ENCODE measurements at regions not wholly inside any gene's neighbourhood (a gene's known extent, or its start where the extent isn't known, plus 50 kb on each side); places are given as distances from the start of the nearest gene placed in this dataset.
"Not testable (repeated sequence)": the region's sequence is repeated elsewhere in the genome, so short reads cannot be mapped to it uniquely, and the experiment has no call there.

DNA sequence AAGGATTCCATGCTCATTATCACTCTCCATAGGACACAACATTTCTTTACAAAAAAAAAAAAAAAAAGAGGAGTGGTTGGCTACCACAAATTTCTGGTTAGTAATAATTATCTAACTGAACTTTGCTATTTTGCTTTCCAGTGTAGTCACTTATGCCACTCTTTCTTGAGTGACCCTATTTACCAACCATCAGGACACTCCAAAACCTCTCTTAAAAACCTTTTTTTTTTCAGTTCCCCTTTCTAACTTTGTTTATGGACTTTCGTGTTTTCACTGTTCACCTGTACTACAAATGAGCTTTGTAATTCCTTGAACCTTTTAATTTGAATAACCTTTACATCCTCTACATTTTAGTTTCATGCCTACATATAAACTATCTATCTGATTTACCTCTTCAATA, 686.5 kb upstream of the PCDH9 start:
- no peaks in the 10 kb centered on the region for H3K36me3 ChIP-seq
- H3K27ac ChIP-seq = no peak overlapping the region
- ATAC-seq (no peak), DNase-seq (no peak)
- no peaks in the 10 kb centered on the region for H3K4me1 ChIP-seq
- intact Hi-C loops (cut with DNase I) = no loop called here
- TF ChIP-seq, protein P1, sequence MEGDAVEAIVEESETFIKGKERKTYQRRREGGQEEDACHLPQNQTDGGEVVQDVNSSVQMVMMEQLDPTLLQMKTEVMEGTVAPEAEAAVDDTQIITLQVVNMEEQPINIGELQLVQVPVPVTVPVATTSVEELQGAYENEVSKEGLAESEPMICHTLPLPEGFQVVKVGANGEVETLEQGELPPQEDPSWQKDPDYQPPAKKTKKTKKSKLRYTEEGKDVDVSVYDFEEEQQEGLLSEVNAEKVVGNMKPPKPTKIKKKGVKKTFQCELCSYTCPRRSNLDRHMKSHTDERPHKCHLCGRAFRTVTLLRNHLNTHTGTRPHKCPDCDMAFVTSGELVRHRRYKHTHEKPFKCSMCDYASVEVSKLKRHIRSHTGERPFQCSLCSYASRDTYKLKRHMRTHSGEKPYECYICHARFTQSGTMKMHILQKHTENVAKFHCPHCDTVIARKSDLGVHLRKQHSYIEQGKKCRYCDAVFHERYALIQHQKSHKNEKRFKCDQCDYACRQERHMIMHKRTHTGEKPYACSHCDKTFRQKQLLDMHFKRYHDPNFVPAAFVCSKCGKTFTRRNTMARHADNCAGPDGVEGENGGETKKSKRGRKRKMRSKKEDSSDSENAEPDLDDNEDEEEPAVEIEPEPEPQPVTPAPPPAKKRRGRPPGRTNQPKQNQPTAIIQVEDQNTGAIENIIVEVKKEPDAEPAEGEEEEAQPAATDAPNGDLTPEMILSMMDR (IDR thresholded peaks at IDR 0.05) = no peak
- no peaks in the 10 kb centered on the region for H3K27me3 ChIP-seq (ENCODE audit: low read depth)
- H3K9me3 ChIP-seq = no peaks in the 10 kb centered on the region
- H3K4me3 ChIP-seq = no peak overlapping the region

DNA sequence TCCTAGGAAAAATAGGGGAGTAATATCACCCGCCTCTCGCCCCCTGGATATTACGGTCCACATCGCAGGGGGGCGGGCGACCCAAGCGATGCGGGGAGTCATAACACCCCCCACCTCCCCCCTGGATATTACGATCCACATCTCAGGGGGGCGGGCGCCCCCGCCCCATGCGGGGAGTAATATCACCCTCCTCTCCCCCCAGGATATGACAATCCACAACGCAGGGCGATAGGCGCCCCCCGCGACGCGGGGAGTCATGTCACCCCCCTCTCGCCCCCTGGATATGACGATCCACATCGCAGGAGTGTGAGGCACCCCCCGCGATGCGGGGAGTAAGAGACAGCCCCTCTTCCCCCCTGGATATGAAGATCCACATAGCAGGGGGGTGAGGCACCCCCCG, 684.4 kb upstream of the PCDH9 start:
- no peak overlapping the region for H3K27ac ChIP-seq
- no peaks in the 10 kb centered on the region for H3K36me3 ChIP-seq
- H3K4me1 ChIP-seq = no peaks in the 10 kb centered on the region
- no peaks in the 10 kb centered on the region for H3K9me3 ChIP-seq
- no peak overlapping the region for H3K4me3 ChIP-seq
- H3K27me3 ChIP-seq (ENCODE audit: low read depth) = no peaks in the 10 kb centered on the region
- DNase-seq (no peak), ATAC-seq (peak in 1 of 2 donors; percentile 32)
- TF ChIP-seq, protein P1 (IDR thresholded peaks at IDR 0.05) = no peak
- intact Hi-C loops (cut with DNase I) = no loop called here

DNA sequence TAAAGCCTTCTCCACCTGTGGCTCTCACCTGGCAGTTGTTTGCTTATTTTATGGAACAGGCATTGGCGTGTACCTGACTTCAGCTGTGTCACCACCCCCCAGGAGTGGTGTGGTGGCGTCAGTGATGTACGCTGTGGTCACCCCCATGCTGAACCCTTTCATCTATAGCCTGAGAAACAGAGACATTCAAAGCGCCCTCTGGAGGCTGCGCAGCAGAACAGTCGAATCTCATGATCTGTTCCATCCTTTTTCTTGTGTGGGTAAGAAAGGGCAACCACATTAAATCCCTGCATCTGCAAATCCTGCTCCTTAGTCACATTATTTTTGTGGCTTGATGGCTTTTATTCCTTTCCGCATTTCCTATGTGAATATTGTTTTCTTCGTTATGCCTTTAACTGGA, 672.8 kb upstream of the PCDH9 start:
- H3K4me3 ChIP-seq; H3K27ac ChIP-seq; H3K27me3 ChIP-seq (ENCODE audit: low read depth); H3K36me3 ChIP-seq; DNase-seq; ATAC-seq; H3K9me3 ChIP-seq; intact Hi-C loops (cut with DNase I); H3K4me1 ChIP-seq: not testable (repeated sequence)

DNA sequence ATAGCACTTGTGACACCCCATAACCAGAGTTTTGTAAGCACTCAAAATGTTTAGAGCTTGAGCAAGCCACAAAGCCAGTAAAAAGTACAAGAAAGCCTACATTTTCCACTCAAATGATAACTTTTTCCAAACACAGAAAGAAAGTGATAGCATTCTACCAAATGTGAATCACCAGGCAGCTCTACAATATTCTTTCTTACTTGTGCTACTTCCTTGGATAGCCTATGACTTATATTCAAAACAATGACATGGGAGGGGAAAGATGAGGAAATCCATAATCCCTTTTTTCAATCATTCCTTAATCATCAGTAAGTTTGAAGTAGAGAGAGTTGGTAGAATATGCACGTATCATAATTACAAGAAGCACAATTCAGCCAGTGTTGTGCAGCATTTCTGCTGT, 650.8 kb upstream of the PCDH9 start:
- Histone ChIP-seq H3K4me1 (no peaks in the 10 kb centered on the region), H3K36me3 (no peaks in the 10 kb centered on the region), H3K9me3 (no peaks in the 10 kb centered on the region), H3K4me3 (no peak overlapping the region), H3K27ac (no peak overlapping the region), H3K27me3 (ENCODE audit: low read depth) (no peaks in the 10 kb centered on the region)
- TF ChIP-seq, protein P1 (IDR thresholded peaks at IDR 0.05) = no peak
- ATAC-seq (no peak), DNase-seq (no peak)
- intact Hi-C loops (cut with DNase I) = no loop called here

DNA sequence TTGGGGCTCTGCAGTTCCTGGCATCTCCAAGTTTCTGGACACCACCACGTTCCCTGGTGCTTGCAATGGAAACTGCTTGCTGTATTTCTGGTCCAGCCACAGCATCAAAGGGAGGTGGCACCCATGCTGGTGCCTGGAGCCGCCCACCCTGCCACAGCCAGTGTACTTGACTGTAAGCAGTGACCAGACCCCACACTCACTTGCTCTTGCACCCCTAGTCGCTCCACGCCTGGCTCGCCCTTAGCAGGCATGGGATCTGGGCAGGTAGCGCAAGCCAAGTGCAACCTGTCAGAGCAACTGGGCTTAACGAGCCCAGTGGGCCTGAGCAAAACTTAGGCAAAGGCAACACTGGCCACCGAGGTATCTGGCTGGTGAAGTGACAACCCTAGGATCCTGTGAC, 648.2 kb upstream of the PCDH9 start:
- no peak overlapping the region for H3K27ac ChIP-seq
- no peaks in the 10 kb centered on the region for H3K36me3 ChIP-seq
- no peaks in the 10 kb centered on the region for H3K4me1 ChIP-seq
- TF ChIP-seq, protein P1 (IDR thresholded peaks at IDR 0.05) = no peak
- no peak overlapping the region for H3K4me3 ChIP-seq
- ATAC-seq (no peak), DNase-seq (no peak)
- no peaks in the 10 kb centered on the region for H3K27me3 ChIP-seq (ENCODE audit: low read depth)
- H3K9me3 ChIP-seq = no peaks in the 10 kb centered on the region
- intact Hi-C loops (cut with DNase I) = no loop called here

DNA sequence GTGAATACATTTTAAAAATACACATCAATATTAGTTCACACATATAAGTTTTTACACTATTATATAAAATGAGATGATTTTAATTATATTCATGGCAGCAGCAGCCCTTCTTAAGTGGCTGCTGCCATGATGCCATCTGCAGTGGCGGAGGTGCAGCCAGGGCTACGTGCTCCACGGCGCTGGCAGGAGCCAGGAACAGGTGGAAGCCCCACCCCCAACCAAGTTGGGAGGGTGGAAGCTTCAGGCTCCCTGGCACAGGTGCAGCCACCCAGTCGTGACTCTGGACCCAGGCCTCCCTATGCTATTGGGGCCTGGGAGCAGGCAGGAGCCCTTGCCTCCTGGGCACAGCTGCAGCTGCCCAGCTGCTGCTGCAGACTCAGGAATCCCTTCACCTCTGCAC, 646.9 kb upstream of the PCDH9 start:
- H3K36me3 ChIP-seq = no peaks in the 10 kb centered on the region
- H3K27ac ChIP-seq = no peak overlapping the region
- H3K4me1 ChIP-seq = no peaks in the 10 kb centered on the region
- DNase-seq (no peak), ATAC-seq (peak in 1 of 2 donors; percentile 11)
- no peak overlapping the region for H3K4me3 ChIP-seq
- TF ChIP-seq, protein P1 (IDR thresholded peaks at IDR 0.05) = no peak
- no peaks in the 10 kb centered on the region for H3K9me3 ChIP-seq
- intact Hi-C loops (cut with DNase I) = no loop called here
- H3K27me3 ChIP-seq (ENCODE audit: low read depth) = no peaks in the 10 kb centered on the region

All from lower lobe of right lung (tissue), 2 donors.